ENCODE measurements at regions not wholly inside any gene's neighbourhood (a gene's known extent, or its start where the extent isn't known, plus 50 kb on each side); places are given as distances from the start of the nearest gene placed in this dataset.

DNA sequence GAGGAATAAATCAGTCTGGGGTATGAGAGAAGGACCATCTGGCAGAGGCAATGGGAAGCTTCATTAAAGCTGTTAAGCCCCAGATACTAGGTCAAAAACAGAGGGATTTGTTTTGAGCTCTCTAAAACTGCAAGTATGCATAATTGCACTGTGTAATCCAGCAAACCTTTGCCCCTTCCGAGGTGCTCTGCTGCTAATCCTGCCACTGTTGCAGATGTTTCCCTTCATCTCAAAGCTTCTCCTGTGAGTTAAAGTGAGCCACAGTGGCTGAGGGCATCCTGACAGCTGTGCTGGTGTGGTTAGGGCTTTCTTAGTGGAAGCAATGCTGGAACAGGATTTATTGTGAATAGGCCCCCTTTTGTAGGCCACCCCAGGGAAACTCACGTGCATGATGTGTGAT is 160.3 kb upstream of the TRPC7 start:
- no peaks in the 10 kb centered on the region for H3K36me3 ChIP-seq (replicated peaks; ENCODE audit: insufficient read depth, low read length)
- TF ChIP-seq, protein P1, sequence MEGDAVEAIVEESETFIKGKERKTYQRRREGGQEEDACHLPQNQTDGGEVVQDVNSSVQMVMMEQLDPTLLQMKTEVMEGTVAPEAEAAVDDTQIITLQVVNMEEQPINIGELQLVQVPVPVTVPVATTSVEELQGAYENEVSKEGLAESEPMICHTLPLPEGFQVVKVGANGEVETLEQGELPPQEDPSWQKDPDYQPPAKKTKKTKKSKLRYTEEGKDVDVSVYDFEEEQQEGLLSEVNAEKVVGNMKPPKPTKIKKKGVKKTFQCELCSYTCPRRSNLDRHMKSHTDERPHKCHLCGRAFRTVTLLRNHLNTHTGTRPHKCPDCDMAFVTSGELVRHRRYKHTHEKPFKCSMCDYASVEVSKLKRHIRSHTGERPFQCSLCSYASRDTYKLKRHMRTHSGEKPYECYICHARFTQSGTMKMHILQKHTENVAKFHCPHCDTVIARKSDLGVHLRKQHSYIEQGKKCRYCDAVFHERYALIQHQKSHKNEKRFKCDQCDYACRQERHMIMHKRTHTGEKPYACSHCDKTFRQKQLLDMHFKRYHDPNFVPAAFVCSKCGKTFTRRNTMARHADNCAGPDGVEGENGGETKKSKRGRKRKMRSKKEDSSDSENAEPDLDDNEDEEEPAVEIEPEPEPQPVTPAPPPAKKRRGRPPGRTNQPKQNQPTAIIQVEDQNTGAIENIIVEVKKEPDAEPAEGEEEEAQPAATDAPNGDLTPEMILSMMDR (IDR thresholded peaks at IDR 0.05; ENCODE audit: low read length) = no peak
- TF ChIP-seq EZH2 (optimal IDR thresholded peaks at IDR 0.05; ENCODE audit: low read depth, low read length) (no peak), EZH2phosphoT487 (IDR thresholded peaks at IDR 0.05; ENCODE audit: low read length) (no peak)
- no peaks in the 10 kb centered on the region for H3K79me2 ChIP-seq (ENCODE audit: low read length)
- no peaks in the 10 kb centered on the region for H4K20me1 ChIP-seq (ENCODE audit: insufficient read depth, low read length)
- H3K4me3 ChIP-seq (ENCODE audit: low read length) = no peak overlapping the region
- H3K4me1 ChIP-seq (ENCODE audit: low read length) = no peaks in the 10 kb centered on the region
- no peak overlapping the region for H3K9ac ChIP-seq (ENCODE audit: low read length)
- no peaks in the 10 kb centered on the region for H3K9me2 ChIP-seq (replicated peaks; ENCODE audit: insufficient read depth, low read length)
- no peak overlapping the region for H3K4me2 ChIP-seq (ENCODE audit: low read depth, low read length)
- H3K27ac ChIP-seq (ENCODE audit: low read length) = no peak overlapping the region
- no peaks in the 10 kb centered on the region for H3K27me3 ChIP-seq (replicated peaks; ENCODE audit: insufficient read depth, low read length)
- no peak overlapping the region for H2AFZ ChIP-seq (ENCODE audit: low read length)
- no peak for DNase-seq
- no peaks in the 10 kb centered on the region for H3F3A ChIP-seq (ENCODE audit: insufficient read depth, low read length)
- H3K9me3 ChIP-seq (replicated peaks; ENCODE audit: insufficient read depth, low read length) = no peaks in the 10 kb centered on the region

DNA sequence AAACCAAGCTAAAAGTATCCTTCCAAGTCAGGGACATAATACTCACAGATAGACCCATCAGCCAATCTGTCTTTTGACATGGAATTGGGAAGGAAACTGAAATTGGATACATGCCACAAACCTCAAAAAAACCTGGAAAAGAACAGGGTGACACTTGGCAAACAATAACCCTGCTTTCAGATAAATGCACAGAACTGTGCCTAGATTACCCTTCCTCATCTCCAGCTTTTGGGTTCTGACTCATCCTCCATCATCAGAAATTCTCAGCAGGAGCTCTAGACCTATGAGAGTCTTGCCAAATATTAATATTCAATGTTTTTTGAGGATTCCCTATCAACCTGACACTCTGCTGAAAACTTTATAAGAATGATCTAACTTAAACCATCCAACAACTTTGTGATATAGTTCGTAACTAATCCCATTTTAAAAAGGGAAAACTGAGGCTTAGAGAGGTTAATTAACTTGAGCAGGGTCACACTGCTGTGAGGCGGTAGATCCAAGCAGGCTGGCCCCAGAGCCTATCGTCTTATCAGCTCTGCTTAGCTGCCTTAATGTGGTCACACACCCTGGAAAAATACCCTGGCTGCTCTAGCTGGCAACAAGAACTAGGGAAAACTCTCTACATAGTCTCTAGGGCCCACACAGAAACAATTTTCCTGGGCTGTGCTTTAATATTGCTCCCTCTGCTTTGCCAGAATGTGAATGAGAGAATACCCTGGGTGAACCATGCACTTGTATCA is 157.0 kb upstream of the TRPC7 start:
- no peak overlapping the region for H3K4me3 ChIP-seq (ENCODE audit: low read length)
- no peak overlapping the region for H3K27ac ChIP-seq (ENCODE audit: low read length)
- TF ChIP-seq, protein P1 (IDR thresholded peaks at IDR 0.05; ENCODE audit: low read length) = no peak
- TF ChIP-seq EZH2 (optimal IDR thresholded peaks at IDR 0.05; ENCODE audit: low read depth, low read length) = no peak
- H3K9me2 ChIP-seq (replicated peaks; ENCODE audit: insufficient read depth, low read length) = no peaks in the 10 kb centered on the region
- H3K36me3 ChIP-seq (replicated peaks; ENCODE audit: insufficient read depth, low read length) = no peaks in the 10 kb centered on the region
- no peaks in the 10 kb centered on the region for H3K27me3 ChIP-seq (replicated peaks; ENCODE audit: insufficient read depth, low read length)
- H3F3A ChIP-seq (ENCODE audit: insufficient read depth, low read length) = no peaks in the 10 kb centered on the region
- no peak overlapping the region for H3K9ac ChIP-seq (ENCODE audit: low read length)
- no peaks in the 10 kb centered on the region for H3K9me3 ChIP-seq (replicated peaks; ENCODE audit: insufficient read depth, low read length)
- H3K79me2 ChIP-seq (ENCODE audit: low read length) = no peaks in the 10 kb centered on the region
- no peak for DNase-seq
- H4K20me1 ChIP-seq (ENCODE audit: insufficient read depth, low read length) = no peaks in the 10 kb centered on the region
- H3K4me2 ChIP-seq (ENCODE audit: low read depth, low read length) = no peak overlapping the region
- H3K4me1 ChIP-seq (ENCODE audit: low read length) = no peaks in the 10 kb centered on the region
- no peak overlapping the region for H2AFZ ChIP-seq (ENCODE audit: low read length)

DNA sequence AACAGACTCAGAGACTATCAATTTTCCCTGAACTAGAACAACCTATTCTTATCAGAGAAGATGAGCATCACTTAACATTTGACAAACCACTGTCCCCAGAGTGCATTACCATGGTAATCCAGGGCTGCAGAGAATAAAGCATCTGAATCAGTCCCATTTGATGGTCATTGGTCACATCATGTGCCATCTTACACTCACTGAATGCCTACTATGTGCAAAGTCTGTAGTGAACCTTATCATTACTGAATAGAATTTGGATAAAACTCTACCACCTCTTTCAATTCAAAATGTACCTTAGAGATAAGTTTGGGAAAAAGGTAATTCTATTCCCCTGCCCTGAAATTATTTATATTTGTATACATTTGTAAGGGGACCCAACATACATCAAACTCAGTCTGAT is 156.4 kb upstream of the TRPC7 start:
- Histone ChIP-seq H3K27me3 (replicated peaks; ENCODE audit: insufficient read depth, low read length) (no peaks in the 10 kb centered on the region), H3K4me1 (ENCODE audit: low read length) (no peaks in the 10 kb centered on the region), H4K20me1 (ENCODE audit: insufficient read depth, low read length) (no peaks in the 10 kb centered on the region), H2AFZ (ENCODE audit: low read length) (no peak overlapping the region), H3K79me2 (ENCODE audit: low read length) (no peaks in the 10 kb centered on the region), H3F3A (ENCODE audit: insufficient read depth, low read length) (no peaks in the 10 kb centered on the region), H3K4me3 (ENCODE audit: low read length) (no peak overlapping the region), H3K4me2 (ENCODE audit: low read depth, low read length) (no peak overlapping the region), H3K9ac (ENCODE audit: low read length) (no peak overlapping the region), H3K9me2 (replicated peaks; ENCODE audit: insufficient read depth, low read length) (no peaks in the 10 kb centered on the region), H3K9me3 (replicated peaks; ENCODE audit: insufficient read depth, low read length) (no peaks in the 10 kb centered on the region), H3K36me3 (replicated peaks; ENCODE audit: insufficient read depth, low read length) (no peaks in the 10 kb centered on the region), H3K27ac (ENCODE audit: low read length) (no peak overlapping the region)
- no peak for TF ChIP-seq EZH2 (optimal IDR thresholded peaks at IDR 0.05; ENCODE audit: low read depth, low read length)
- no peak for TF ChIP-seq EZH2phosphoT487 (IDR thresholded peaks at IDR 0.05; ENCODE audit: low read length)
- TF ChIP-seq, protein P1 (IDR thresholded peaks at IDR 0.05; ENCODE audit: low read length) = no peak
- no peak for DNase-seq
